H7 (cell line): ENCODE measurements at regions not wholly inside any gene's neighbourhood (a gene's known extent, or its start where the extent isn't known, plus 50 kb on each side); places are given as distances from the start of the nearest gene placed in this dataset.

Source experiments
- DNase-seq: peaks from one replicate; pipeline ENCODE4 v3.0.0; 2012
- H3K27me3 ChIP-seq: 2 replicates; pipeline ENCODE4 v1.6.0; 2011; ENCODE audit warnings: mild to moderate bottlenecking, low read length; ENCODE audit not compliant: control insufficient read depth, insufficient read depth
- H3K36me3 ChIP-seq: replicated peaks from 2 replicates; pipeline ENCODE4 v1.5.1; 2011; ENCODE audit warnings: low read length; ENCODE audit not compliant: control insufficient read depth, insufficient read depth
- H3K4me3 ChIP-seq: 2 replicates; pipeline ENCODE4 v1.5.1; 2011; ENCODE audit warnings: low read depth, mild to moderate bottlenecking, control low read depth, low read length, moderate library complexity; ENCODE audit not compliant: insufficient read depth

GRCh38 chr2:235360446-235360845 lies 133.4 kb upstream of the AGAP1 start:
- H3K36me3 ChIP-seq = no peaks in the 10 kb centered on the region

GRCh38 chr2:235365743-235366142 lies 128.1 kb upstream of the AGAP1 start:
- H3K36me3 ChIP-seq = no peaks in the 10 kb centered on the region
- H3K27me3 ChIP-seq = no peaks in the 10 kb centered on the region
- no peak for DNase-seq
- H3K4me3 ChIP-seq = no peak overlapping the region

More at GRCh38 chr2:235360446-235360845, 133.4 kb upstream of the AGAP1 start:
- no peak for DNase-seq
- H3K27me3 ChIP-seq = no peaks in the 10 kb centered on the region
- no peak overlapping the region for H3K4me3 ChIP-seq

GRCh38 chr2:235366390-235366789 lies 127.5 kb upstream of the AGAP1 start:
- DNase-seq = no peak
- no peaks in the 10 kb centered on the region for H3K27me3 ChIP-seq

GRCh38 chr2:235366807-235367206 lies 127.0 kb upstream of the AGAP1 start:
- no peak overlapping the region for H3K4me3 ChIP-seq
- H3K36me3 ChIP-seq = no peaks in the 10 kb centered on the region
- no peaks in the 10 kb centered on the region for H3K27me3 ChIP-seq
- DNase-seq = no peak

More at GRCh38 chr2:235366390-235366789, 127.5 kb upstream of the AGAP1 start:
- no peaks in the 10 kb centered on the region for H3K36me3 ChIP-seq
- no peak overlapping the region for H3K4me3 ChIP-seq

- Histone ChIP-seq H3K36me3 (no peaks in the 10 kb centered on the region), H3K4me3 (no peak overlapping the region), H3K27me3 (no peaks in the 10 kb centered on the region)
- DNase-seq = no peak
Measured at GRCh38 chr2:235371018-235371417, 122.8 kb upstream of the AGAP1 start.

- H3K36me3 ChIP-seq = no peaks in the 10 kb centered on the region
- no peaks in the 10 kb centered on the region for H3K27me3 ChIP-seq
- no peak overlapping the region for H3K4me3 ChIP-seq
- no peak for DNase-seq
Measured at GRCh38 chr2:235373171-235373570, 120.7 kb upstream of the AGAP1 start.

GRCh38 chr2:235377176-235377575 lies 116.7 kb upstream of the AGAP1 start:
- H3K4me3 ChIP-seq = no peak overlapping the region
- H3K27me3 ChIP-seq = no peaks in the 10 kb centered on the region
- DNase-seq = no peak
- H3K36me3 ChIP-seq = no peaks in the 10 kb centered on the region

- Histone ChIP-seq H3K4me3 (no peak overlapping the region), H3K36me3 (no peaks in the 10 kb centered on the region), H3K27me3 (no peaks in the 10 kb centered on the region)
- DNase-seq = no peak
Measured at GRCh38 chr2:235378246-235378645, 115.6 kb upstream of the AGAP1 start.

- no peaks in the 10 kb centered on the region for H3K36me3 ChIP-seq
- no peak overlapping the region for H3K4me3 ChIP-seq
- no peak for DNase-seq
- no peaks in the 10 kb centered on the region for H3K27me3 ChIP-seq
Measured at GRCh38 chr2:235378944-235379343, 114.9 kb upstream of the AGAP1 start.

- Histone ChIP-seq H3K36me3 (no peaks in the 10 kb centered on the region), H3K4me3 (no peak overlapping the region), H3K27me3 (no peaks in the 10 kb centered on the region)
- DNase-seq = no peak
Measured at GRCh38 chr2:235381261-235381912, 112.5 kb upstream of the AGAP1 start.

GRCh38 chr2:235382179-235382578 lies 111.7 kb upstream of the AGAP1 start:
- H3K36me3 ChIP-seq = no peaks in the 10 kb centered on the region
- H3K4me3 ChIP-seq = no peak overlapping the region
- no peak for DNase-seq
- H3K27me3 ChIP-seq = no peaks in the 10 kb centered on the region

- Histone ChIP-seq H3K27me3 (no peaks in the 10 kb centered on the region), H3K4me3 (no peak overlapping the region)
- DNase-seq = no peak
Measured at GRCh38 chr2:235382601-235383000, 111.2 kb upstream of the AGAP1 start.

GRCh38 chr2:235383272-235383843 lies 110.5 kb upstream of the AGAP1 start:
- no peak for DNase-seq
- no peaks in the 10 kb centered on the region for H3K27me3 ChIP-seq
- H3K36me3 ChIP-seq = no peaks in the 10 kb centered on the region
- no peak overlapping the region for H3K4me3 ChIP-seq

More at GRCh38 chr2:235382601-235383000, 111.2 kb upstream of the AGAP1 start:
- H3K36me3 ChIP-seq = no peaks in the 10 kb centered on the region

GRCh38 chr2:235384624-235385023 lies 109.2 kb upstream of the AGAP1 start:
- Histone ChIP-seq H3K36me3 (no peaks in the 10 kb centered on the region), H3K27me3 (no peaks in the 10 kb centered on the region), H3K4me3 (no peak overlapping the region)
- peak; percentile 77 for DNase-seq

- Histone ChIP-seq H3K4me3 (no peak overlapping the region), H3K36me3 (no peaks in the 10 kb centered on the region), H3K27me3 (no peaks in the 10 kb centered on the region)
- DNase-seq = no peak
Measured at GRCh38 chr2:235389626-235390025, 104.2 kb upstream of the AGAP1 start.
